ENCODE measurements at regions not wholly inside any gene's neighbourhood (a gene's known extent, or its start where the extent isn't known, plus 50 kb on each side); places are given as distances from the start of the nearest gene placed in this dataset.

GRCh38 chr14:71521238-71522135 is 410.7 kb upstream of the RGS6 start (continued):
- TF ChIP-seq ZNF462 (CRISPR knock-in tag; IDR thresholded peaks at IDR 0.05), result no peak

GRCh38 chr14:71523630-71524319 is 408.5 kb upstream of the RGS6 start:
- Histone ChIP-seq H3K27me3 (ENCODE audit: insufficient read depth) (no peaks in the 10 kb centered on the region), H3K36me3 (ENCODE audit: insufficient read depth) (no peaks in the 10 kb centered on the region), H3K79me2 (replicated peaks; ENCODE audit: insufficient read depth) (peaks cover 28% of the 10 kb centered on the region; the same call in 1 of the 2 replicates), H4K20me1 (replicated peaks; ENCODE audit: insufficient read depth) (peaks cover 8% of the 10 kb centered on the region; the same call in 1 of the 2 replicates), H3K9me2 (ENCODE audit: insufficient read depth) (no peaks in the 10 kb centered on the region), H3F3A (replicated peaks; ENCODE audit: low read depth) (no peaks in the 10 kb centered on the region), H3K27ac (ENCODE audit: low read depth) (no peak overlapping the region), H2AFZ (no peak overlapping the region), H3K4me2 (no peak overlapping the region), H3K4me3 (no peak overlapping the region), H3K4me1 (ENCODE audit: insufficient read depth) (no peaks in the 10 kb centered on the region)
- DNase-seq (ENCODE audit: low spot score) (no peak), ATAC-seq (no peak)
- peaks cover 4% of the 10 kb centered on the region; the same call in 1 of the 3 replicates for H3K9me3 Mint-ChIP-seq
- peaks cover 6% of the 10 kb centered on the region for H3K36me3 Mint-ChIP-seq (ENCODE audit: low read depth)
- H3K27me3 Mint-ChIP-seq (ENCODE audit: insufficient read depth, low read depth, poor library complexity), result no peaks in the 10 kb centered on the region
- H3K4me1 Mint-ChIP-seq, result no peaks in the 10 kb centered on the region
- no peak overlapping the region for H3K4me3 Mint-ChIP-seq
- H3K27ac Mint-ChIP-seq, result no peak overlapping the region; the same call in 1 of the 2 replicates
- no peak for TF ChIP-seq EZH2 (IDR thresholded peaks at IDR 0.05; ENCODE audit: low read depth, unreplicated experiment)
- TF ChIP-seq NANOG (IDR thresholded peaks at IDR 0.05; ENCODE audit: borderline replicate concordance), result no peak
- no peak for TF ChIP-seq JUNB (IDR thresholded peaks at IDR 0.05; ENCODE audit: unreplicated experiment)
- TF ChIP-seq ETS1 (IDR thresholded peaks at IDR 0.05), result no peak
- TF ChIP-seq EZH2phosphoT487 (IDR thresholded peaks at IDR 0.05; ENCODE audit: unreplicated experiment), result no peak
- TF ChIP-seq ZNF331 (CRISPR knock-in tag; IDR thresholded peaks at IDR 0.05; ENCODE audit: low read depth), result no peak
- no peak for TF ChIP-seq CREB1 (CRISPR knock-in tag; IDR thresholded peaks at IDR 0.05; ENCODE audit: low read depth)
- no peak for TF ChIP-seq CTCF (conservative IDR thresholded peaks at IDR 0.05; ENCODE audit: low read depth in 2 of 2)
- no peak for TF ChIP-seq REST (IDR thresholded peaks at IDR 0.05; ENCODE audit: unreplicated experiment)

Data from GM23338 (cell line).